ENCODE measurements at regions not wholly inside any gene's neighbourhood (a gene's known extent, or its start where the extent isn't known, plus 50 kb on each side); places are given as distances from the start of the nearest gene placed in this dataset.
"Not testable (repeated sequence)": the region's sequence is repeated elsewhere in the genome, so short reads cannot be mapped to it uniquely, and the experiment has no call there.

- no peaks in the 10 kb centered on the region for H3K9me3 ChIP-seq
- H3K36me3 ChIP-seq: no peaks in the 10 kb centered on the region
- H3K27me3 ChIP-seq (replicated peaks; ENCODE audit: insufficient read depth): no peaks in the 10 kb centered on the region
- no peak for TF ChIP-seq POLR2A (IDR thresholded peaks at IDR 0.05)
- TF ChIP-seq CTCF (IDR thresholded peaks at IDR 0.05): no peak
- TF ChIP-seq POLR2AphosphoS5 (IDR thresholded peaks at IDR 0.05): no peak
- no peak overlapping the region for H3K4me3 ChIP-seq
- no peaks in the 10 kb centered on the region for H3K4me1 ChIP-seq (replicated peaks)
- intact Hi-C loops (cut with DNase I): loop anchor here (2.0 to 10.0 kb wide), 3 partner anchors 365 to 651 kb away; no protein-coding TSS in a partner anchor
- WGBS: 95% methylated on average over 7 of the region's 7 CpGs
- no peak overlapping the region for H3K27ac ChIP-seq
- no peak for DNase-seq (ENCODE audit: low spot score)
Measured at GRCh38 chr20:22690000-22690399, 105.6 kb upstream of the FOXA2 start.

- no peaks in the 10 kb centered on the region for H3K9me3 ChIP-seq
- H3K36me3 ChIP-seq: no peaks in the 10 kb centered on the region
- intact Hi-C loops (cut with DNase I): loop anchor here (2.0 to 10.0 kb wide), 3 partner anchors 364 to 650 kb away; no protein-coding TSS in a partner anchor
- DNase-seq (ENCODE audit: low spot score): no peak
- no peak overlapping the region for H3K27ac ChIP-seq
- H3K27me3 ChIP-seq (replicated peaks; ENCODE audit: insufficient read depth): no peaks in the 10 kb centered on the region
- H3K4me3 ChIP-seq: no peak overlapping the region
- TF ChIP-seq POLR2AphosphoS5 (IDR thresholded peaks at IDR 0.05) (no peak), POLR2A (IDR thresholded peaks at IDR 0.05) (no peak), CTCF (IDR thresholded peaks at IDR 0.05) (no peak)
- H3K4me1 ChIP-seq (replicated peaks): no peaks in the 10 kb centered on the region
- WGBS: 76% methylated on average over 7 of the region's 7 CpGs
Measured at GRCh38 chr20:22690616-22691179, 106.3 kb upstream of the FOXA2 start.

GRCh38 chr20:22691369-22692118 is 107.2 kb upstream of the FOXA2 start:
- Histone ChIP-seq H3K9me3 (no peaks in the 10 kb centered on the region), H3K4me1 (replicated peaks) (no peaks in the 10 kb centered on the region), H3K27ac (no peak overlapping the region), H3K36me3 (no peaks in the 10 kb centered on the region), H3K27me3 (replicated peaks; ENCODE audit: insufficient read depth) (no peaks in the 10 kb centered on the region), H3K4me3 (no peak overlapping the region)
- no peak for TF ChIP-seq POLR2AphosphoS5 (IDR thresholded peaks at IDR 0.05)
- peak; percentile 85 to 92 (median 88) for TF ChIP-seq CTCF (IDR thresholded peaks at IDR 0.05)
- DNase-seq (ENCODE audit: low spot score): peak; percentile 66
- WGBS: 30% methylated on average over 25 of the region's 25 CpGs
- intact Hi-C loops (cut with DNase I): loop anchor here (2.0 to 10.0 kb wide), 3 partner anchors 363 to 649 kb away; no protein-coding TSS in a partner anchor

GRCh38 chr20:22692119-22692475 is 107.7 kb upstream of the FOXA2 start:
- intact Hi-C loops (cut with DNase I): loop anchor here (5.0 to 10.0 kb wide), 2 partner anchors 363 to 545 kb away; no protein-coding TSS in a partner anchor

GRCh38 chr20:22692620-22693019 is 108.2 kb upstream of the FOXA2 start:
- not testable (repeated sequence) for H3K4me1 ChIP-seq (replicated peaks); H3K27me3 ChIP-seq (replicated peaks; ENCODE audit: insufficient read depth); DNase-seq (ENCODE audit: low spot score); H3K9me3 ChIP-seq; H3K27ac ChIP-seq; H3K4me3 ChIP-seq; H3K36me3 ChIP-seq
- intact Hi-C loops (cut with DNase I): loop anchor here (5.0 to 10.0 kb wide), 2 partner anchors 362 to 545 kb away; no protein-coding TSS in a partner anchor
- WGBS: 83% methylated on average over 6 of the region's 6 CpGs

More at GRCh38 chr20:22692119-22692475, 107.7 kb upstream of the FOXA2 start:
- H3K27me3 ChIP-seq (replicated peaks; ENCODE audit: insufficient read depth): no peaks in the 10 kb centered on the region
- H3K4me3 ChIP-seq: no peak overlapping the region
- no peak for DNase-seq (ENCODE audit: low spot score)
- no peaks in the 10 kb centered on the region for H3K36me3 ChIP-seq
- 57% methylated on average over 4 of the region's 4 CpGs for WGBS
- H3K4me1 ChIP-seq (replicated peaks): no peaks in the 10 kb centered on the region
- TF ChIP-seq POLR2AphosphoS5 (IDR thresholded peaks at IDR 0.05) (no peak), POLR2A (IDR thresholded peaks at IDR 0.05) (no peak), CTCF (IDR thresholded peaks at IDR 0.05) (no peak)
- no peaks in the 10 kb centered on the region for H3K9me3 ChIP-seq
- no peak overlapping the region for H3K27ac ChIP-seq

Data from prostate gland (tissue), 2 donors.